HCT116 (cell line): ENCODE measurements at regions not wholly inside any gene's neighbourhood (a gene's known extent, or its start where the extent isn't known, plus 50 kb on each side); places are given as distances from the start of the nearest gene placed in this dataset.
"Not testable (repeated sequence)": the region's sequence is repeated elsewhere in the genome, so short reads cannot be mapped to it uniquely, and the experiment has no call there.

Source experiments
- ATAC-seq: fragments of 200-7000 bp; cut with Tn5 transposase; 2 replicates; pipeline ENCODE4 v1.9.1; 2020; ENCODE audit warnings: mild to moderate bottlenecking, moderate library complexity
- BruUV-seq: library from RNA; stranded (reverse); fragments of 400-500 nt; replicated peaks from 2 replicates; lab custom pipeline; 2021; lab: Mats Ljungman, UMichigan
- CTCF ChIA-PET: fragments of 300-600 bp; sonication (Branson Sonifier 250); formaldehyde crosslinking; loops from one replicate; lab custom pipeline; 2021; ENCODE audit warnings: antibody characterized with exemption; lab: Charles Lee
- POLR2A ChIA-PET: fragments of 300-600, 350-600 bp; sonication (Branson Sonifier 250); formaldehyde crosslinking; loops from one replicate; lab custom pipeline; 2021; ENCODE audit warnings: antibody characterized with exemption; lab: Charles Lee
- RAD21 ChIA-PET, 2 experiments: fragments of 300-600 bp; sonication (Branson Sonifier 250); formaldehyde crosslinking; loops; one replicate each; lab custom pipeline; 2023; ENCODE audit warnings: low total read pairs in 2 of 2; ENCODE audit not compliant: uncharacterized antibody in 2 of 2, unreplicated experiment in 2 of 2, low non-redundant PET in 1 of 2; lab: Charles Lee
- DNase-seq: peaks from one replicate; pipeline ENCODE4 v3.0.0-alpha.2; 2010; ENCODE audit warnings: low read depth, low spot score
- H2AFZ ChIP-seq: fragments of 200-600 bp; shearing (Covaris generic), sonication (generic); 2 replicates; pipeline ENCODE4 v1.6.1; 2017; ENCODE audit warnings: low read depth, mixed run types, mixed read lengths, antibody characterized with exemption, low read length; ENCODE audit not compliant: poor library complexity, severe bottlenecking
- H3K27ac ChIP-seq: 2 replicates; pipeline ENCODE4 v1.5.1; 2012; ENCODE audit warnings: low read depth, low read length
- H3K27me3 ChIP-seq: fragments of 200-600 bp; sonication (generic); 2 replicates; pipeline ENCODE4 v1.6.1; 2016; ENCODE audit warnings: mixed run types, low read length, mixed read lengths; ENCODE audit not compliant: insufficient read depth
- H3K36me3 ChIP-seq, 2 experiments: fragments of 200-500 bp in 1 of 2; fragments of 200-600 bp in 1 of 2; sonication (Bioruptor generic) in 1 of 2; sonication (generic) in 1 of 2; 2 replicates each; pipeline versions ENCODE4 v1.5.1 to v1.6.1; 2014 to 2016; ENCODE audit warnings: low read length in 2 of 2, inconsistent platforms in 1 of 2, mixed read lengths in 1 of 2, mixed run types in 1 of 2; ENCODE audit not compliant: insufficient read depth in 2 of 2, control insufficient read depth in 1 of 2
- H3K4me1 ChIP-seq, 2 experiments: fragments of 200-600 bp in 1 of 2; sonication (generic) in 1 of 2; 2 replicates each; pipeline versions ENCODE4 v1.5.1 to v1.6.1; 2012 to 2017; ENCODE audit warnings: low read length in 2 of 2, inconsistent platforms in 1 of 2, mild to moderate bottlenecking in 1 of 2, mixed read lengths in 1 of 2, mixed run types in 1 of 2, moderate library complexity in 1 of 2; ENCODE audit not compliant: insufficient read depth in 2 of 2, control insufficient read depth in 1 of 2
- H3K4me2 ChIP-seq: fragments of 200-600 bp; sonication (generic); 2 replicates; pipeline ENCODE4 v1.6.1; 2017; ENCODE audit warnings: mixed run types, low read length, mixed read lengths
- H3K4me3 ChIP-seq, 2 experiments: fragments of 200-600 bp in 1 of 2; sonication (generic) in 1 of 2; replicated peaks in 1 of 2; 2 replicates each; pipeline ENCODE4 v1.5.1; 2011 to 2016; ENCODE audit warnings: low read length in 2 of 2, control low read depth in 1 of 2, low read depth in 1 of 2, mild to moderate bottlenecking in 1 of 2, mixed read lengths in 1 of 2, mixed run types in 1 of 2
- H3K79me2 ChIP-seq: fragments of 200-600 bp; sonication (generic); 2 replicates; pipeline ENCODE4 v1.6.1; 2017; ENCODE audit warnings: mild to moderate bottlenecking, mixed run types, low read length, moderate library complexity, mixed read lengths; ENCODE audit not compliant: insufficient read depth
- H3K9ac ChIP-seq: fragments of 200-600 bp; sonication (generic); 2 replicates; pipeline ENCODE4 v1.6.1; 2016; ENCODE audit warnings: low read length, mixed read lengths
- H3K9me2 ChIP-seq: fragments of 200-600 bp; sonication (generic), shearing (Covaris generic); 2 replicates; pipeline ENCODE4 v1.6.1; 2017; ENCODE audit warnings: mixed run types, mild to moderate bottlenecking, moderate library complexity; ENCODE audit not compliant: insufficient read depth
- H3K9me3 ChIP-seq, 2 experiments: fragments of 200-500 bp in 1 of 2; fragments of 200-600 bp in 1 of 2; sonication (Bioruptor generic) in 1 of 2; sonication (generic) in 1 of 2; 2 replicates each; pipeline ENCODE4 v1.6.1; 2014 to 2017; ENCODE audit warnings: low read length in 2 of 2, mixed read lengths in 2 of 2, inconsistent platforms in 1 of 2, low read depth in 1 of 2, mild to moderate bottlenecking in 1 of 2, mixed run types in 1 of 2, moderate library complexity in 1 of 2; ENCODE audit not compliant: control insufficient read depth in 1 of 2, insufficient read depth in 1 of 2
- H4K20me1 ChIP-seq: fragments of 200-600 bp; sonication (generic), shearing (Covaris generic); 2 replicates; pipeline ENCODE4 v1.6.1; 2017; ENCODE audit warnings: mixed run types, mild to moderate bottlenecking, moderate library complexity; ENCODE audit not compliant: insufficient read depth
- CBX3 ChIP-seq: IDR thresholded peaks from 2 replicates; pipeline ENCODE4 v1.6.1; 2012; ENCODE audit warnings: low read depth
- CEBPB ChIP-seq: IDR thresholded peaks from 2 replicates; pipeline ENCODE4 v1.6.1; 2012; ENCODE audit warnings: low read depth
- CTCF ChIP-seq, 3 experiments: fragments of 200-600 bp in 1 of 3; sonication (generic) in 1 of 3; IDR thresholded peaks in 2 of 3; conservative IDR thresholded peaks in 1 of 3; 2 replicates each; pipeline ENCODE4 v1.5.1; 2012 to 2017; ENCODE audit warnings: low read depth in 2 of 3, low read length in 2 of 3, antibody characterized with exemption in 1 of 3, borderline replicate concordance in 1 of 3, control low read depth in 1 of 3, mild to moderate bottlenecking in 1 of 3, mixed read lengths in 1 of 3, mixed run types in 1 of 3, moderate library complexity in 1 of 3; ENCODE audit not compliant: insufficient read depth in 1 of 3
- EGR1 ChIP-seq: IDR thresholded peaks from 2 replicates; pipeline ENCODE4 v1.6.1; 2012; ENCODE audit warnings: low read depth
- EZH2 ChIP-seq: fragments of 200-600 bp; sonication (generic); IDR thresholded peaks from 2 replicates; pipeline ENCODE4 v1.6.1; 2017; ENCODE audit warnings: antibody characterized with exemption, mixed run types
- EZH2phosphoT487 ChIP-seq: fragments of 200-600 bp; IDR thresholded peaks from 2 replicates; pipeline ENCODE4 v1.6.1; 2018; ENCODE audit warnings: antibody characterized with exemption, borderline replicate concordance
- FOSL1 ChIP-seq: IDR thresholded peaks from 2 replicates; pipeline ENCODE4 v1.6.1; 2012; ENCODE audit warnings: low read depth
- JUND ChIP-seq: IDR thresholded peaks from 2 replicates; pipeline ENCODE4 v1.6.1; 2012
- MAX ChIP-seq: IDR thresholded peaks from 2 replicates; pipeline ENCODE4 v1.6.1; 2012
- POLR2A ChIP-seq: IDR thresholded peaks from 2 replicates; pipeline ENCODE4 v1.7.0; 2011; ENCODE audit warnings: borderline replicate concordance; ENCODE audit not compliant: insufficient read depth, insufficient read length; ENCODE audit errors: extremely low read depth
- POLR2AphosphoS5 ChIP-seq: IDR thresholded peaks from 2 replicates; pipeline ENCODE4 v1.6.1; 2011; ENCODE audit warnings: mild to moderate bottlenecking, low read depth, low read length, moderate library complexity
- SIN3A ChIP-seq: IDR thresholded peaks from 2 replicates; pipeline ENCODE4 v1.6.1; 2012; ENCODE audit warnings: low read depth
- SP1 ChIP-seq: IDR thresholded peaks from 2 replicates; pipeline ENCODE4 v1.6.1; 2012; ENCODE audit warnings: low read depth
- SRF ChIP-seq: IDR thresholded peaks from 2 replicates; pipeline ENCODE4 v1.6.1; 2012; ENCODE audit warnings: low read depth
- TCF7L2 ChIP-seq: IDR thresholded peaks from 2 replicates; pipeline ENCODE4 v1.7.0; 2011; ENCODE audit warnings: borderline replicate concordance, inconsistent platforms; ENCODE audit not compliant: insufficient read depth, insufficient read length; ENCODE audit errors: extremely low read depth
- ZBTB33 ChIP-seq: IDR thresholded peaks from 2 replicates; pipeline ENCODE4 v1.6.1; 2011; ENCODE audit warnings: mild to moderate bottlenecking, low read length, moderate library complexity; ENCODE audit not compliant: insufficient replicate concordance; ENCODE audit errors: extremely low read depth
- ZFX ChIP-seq: fragments of 450-650 bp; IDR thresholded peaks from 2 replicates; pipeline ENCODE4 v1.6.1; 2017
- intact Hi-C: fragments of 100-400 bp; cut with micrococcal nuclease; formaldehyde crosslinking; loops from 2 replicates; pipeline ENCODE4 v1.10.0; 2022

- Histone ChIP-seq H3K9ac (no peak overlapping the region), H3K4me3 (no peak overlapping the region)
- no peak for TF ChIP-seq EZH2phosphoT487
- no peak for TF ChIP-seq TCF7L2
- TF ChIP-seq MAX = no peak
- TF ChIP-seq CEBPB = no peak
- TF ChIP-seq CBX3 = no peak
- no peak for TF ChIP-seq ZFX
- no peak for TF ChIP-seq POLR2A
- TF ChIP-seq POLR2AphosphoS5 = no peak
- no peak for TF ChIP-seq JUND
- no peak for TF ChIP-seq SIN3A
- no peak for TF ChIP-seq ZBTB33
- TF ChIP-seq EZH2 = no peak
- no peak for TF ChIP-seq SRF
- no peak for TF ChIP-seq SP1
- no peak for TF ChIP-seq CTCF (IDR thresholded peaks at IDR 0.05 in 2 of 3, conservative IDR thresholded peaks at IDR 0.05 in 1 of 3; ENCODE audit: borderline replicate concordance in 1 of 3, insufficient read depth in 1 of 3, low read depth in 2 of 3, low read length in 2 of 3)
- TF ChIP-seq EGR1 = no peak
- TF ChIP-seq FOSL1 = no peak
- TF ChIP-seq, all 23 proteins: peak for 0
- DNase-seq = no peak
- RAD21 ChIA-PET = no interaction called here
- H3K4me2 ChIP-seq = no peak overlapping the region
- no peaks in the 10 kb centered on the region for H3K9me2 ChIP-seq
- no peaks in the 10 kb centered on the region for H3K79me2 ChIP-seq
- H3K4me1 ChIP-seq = no peaks in the 10 kb centered on the region
- H3K27ac ChIP-seq = no peak overlapping the region
- no peak overlapping the region for H2AFZ ChIP-seq
- intact Hi-C loops = no loop called here
- H3K9me3 ChIP-seq = no peaks in the 10 kb centered on the region
- no TSS peak for BruUV-seq
- H3K36me3 ChIP-seq = no peaks in the 10 kb centered on the region
- POLR2A ChIA-PET = no interaction called here
- CTCF ChIA-PET = no interaction called here
- no peak for ATAC-seq
- H3K27me3 ChIP-seq = no peaks in the 10 kb centered on the region
- no peaks in the 10 kb centered on the region for H4K20me1 ChIP-seq
Measured at GRCh38 chr1:232316864-232317263, 313.1 kb downstream of the SIPA1L2 start.

GRCh38 chr1:232313876-232314275 lies 316.1 kb downstream of the SIPA1L2 start:
- H3K4me2 ChIP-seq, H3K4me3 ChIP-seq, ATAC-seq, CTCF ChIA-PET, H3K79me2 ChIP-seq, RAD21 ChIA-PET, H4K20me1 ChIP-seq, BruUV-seq, H3K27ac ChIP-seq, intact Hi-C loops, H3K36me3 ChIP-seq, H3K9ac ChIP-seq, POLR2A ChIA-PET, H3K9me2 ChIP-seq, H3K4me1 ChIP-seq, H3K27me3 ChIP-seq, H2AFZ ChIP-seq, DNase-seq, H3K9me3 ChIP-seq: not testable (repeated sequence)
